ENCODE measurements at regions not wholly inside any gene's neighbourhood (a gene's known extent, or its start where the extent isn't known, plus 50 kb on each side); places are given as distances from the start of the nearest gene placed in this dataset.

DNA sequence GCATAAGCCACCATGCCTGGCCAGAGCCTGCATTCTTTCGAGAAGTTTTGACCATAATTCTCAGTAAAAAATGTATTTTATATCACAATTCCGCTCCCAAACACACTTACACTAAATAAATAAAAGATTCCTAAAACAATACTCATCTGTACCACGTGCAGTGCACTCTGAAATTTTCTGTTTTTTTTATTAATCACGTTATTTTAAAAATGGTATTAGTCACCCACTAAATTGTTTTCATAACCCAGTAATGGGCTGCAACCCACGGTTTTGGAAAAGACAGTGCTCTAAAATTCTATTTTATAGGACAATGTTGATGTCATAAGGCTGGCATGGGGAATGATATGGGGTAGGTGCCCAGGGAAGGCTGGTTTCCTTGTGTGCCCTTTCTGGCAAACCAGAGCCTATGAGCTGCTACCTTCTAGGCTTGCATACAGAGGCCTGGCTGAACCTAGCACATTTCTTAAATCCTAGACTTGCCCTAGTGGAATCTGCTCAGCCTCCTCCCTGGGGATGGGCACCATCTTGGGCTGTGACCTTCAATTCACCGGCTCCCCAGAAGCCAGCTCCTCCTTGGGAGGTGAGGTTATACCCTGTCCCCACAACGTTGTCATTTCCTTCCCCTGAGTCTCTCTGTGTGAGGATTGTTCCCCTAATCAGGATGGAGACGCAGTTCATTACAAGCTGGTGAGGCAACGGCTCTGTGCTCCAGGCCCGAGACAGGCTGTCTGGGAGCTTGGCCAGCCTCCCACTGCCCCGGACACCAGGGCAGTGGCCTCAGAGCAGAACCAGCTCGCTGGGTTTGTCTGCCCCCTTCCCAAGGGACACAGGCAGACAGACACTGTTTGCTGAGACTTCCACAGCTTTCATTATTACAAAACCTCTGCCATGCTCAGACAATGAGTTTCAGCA lies 116.5 kb upstream of the NAV2 start:
- no peaks in the 10 kb centered on the region for H3K9me3 Mint-ChIP-seq
- peaks cover 5% of the 10 kb centered on the region for H3K27me3 Mint-ChIP-seq
- intact Hi-C loops (cut with micrococcal nuclease) = no loop called here
- H3K27ac Mint-ChIP-seq = no peak overlapping the region
- no peaks in the 10 kb centered on the region for H3K36me3 Mint-ChIP-seq (ENCODE audit: low read depth)
- H3K4me1 Mint-ChIP-seq (ENCODE audit: low read depth) = no peaks in the 10 kb centered on the region
- H3K4me3 Mint-ChIP-seq = no peak overlapping the region

DNA sequence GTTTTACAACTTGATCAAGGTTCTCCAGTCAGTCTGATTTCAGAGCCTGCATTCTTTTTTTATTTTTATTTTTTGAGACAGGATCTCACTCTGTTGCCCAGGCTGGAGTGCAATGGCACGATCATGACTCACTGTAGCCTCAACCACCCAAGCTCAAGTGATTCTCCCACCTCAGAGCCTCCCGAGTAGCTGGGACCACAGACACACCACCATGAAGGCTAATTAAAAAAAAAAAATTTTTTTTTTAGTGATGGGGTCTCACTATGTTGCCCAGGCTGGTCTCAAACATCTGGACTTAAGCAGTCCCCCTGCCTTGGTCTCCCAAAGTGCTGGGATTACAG lies 117.2 kb upstream of the NAV2 start:
- no peaks in the 10 kb centered on the region for H3K9me3 Mint-ChIP-seq
- H3K36me3 Mint-ChIP-seq (ENCODE audit: low read depth) = no peaks in the 10 kb centered on the region
- no peak overlapping the region for H3K4me3 Mint-ChIP-seq
- H3K27me3 Mint-ChIP-seq = peaks cover 5% of the 10 kb centered on the region
- no peak overlapping the region for H3K27ac Mint-ChIP-seq
- H3K4me1 Mint-ChIP-seq (ENCODE audit: low read depth) = no peaks in the 10 kb centered on the region
- intact Hi-C loops (cut with micrococcal nuclease) = no loop called here

DNA sequence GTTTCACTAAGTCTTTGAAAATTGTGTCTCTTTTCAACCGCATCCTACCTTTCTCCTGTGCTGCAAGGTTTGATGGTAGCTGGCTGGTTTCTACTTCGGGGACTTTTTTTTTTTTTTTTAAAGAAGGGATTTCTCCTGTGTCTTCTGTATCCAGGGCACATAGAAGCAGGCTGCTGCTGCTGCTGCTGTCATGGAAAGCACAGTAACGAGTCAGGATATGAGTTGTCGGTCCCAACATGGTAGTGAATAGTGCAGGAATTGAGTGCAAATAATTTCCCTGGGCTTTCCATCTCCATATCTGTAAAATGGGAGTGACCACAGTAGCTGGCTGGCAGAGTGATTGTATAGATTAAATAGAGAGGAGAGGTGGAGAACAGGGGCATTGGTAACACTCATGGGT lies 118.3 kb upstream of the NAV2 start:
- Mint-ChIP-seq H3K9me3 (no peaks in the 10 kb centered on the region), H3K4me1 (ENCODE audit: low read depth) (no peaks in the 10 kb centered on the region), H3K27me3 (peaks cover 5% of the 10 kb centered on the region), H3K4me3 (no peak overlapping the region), H3K36me3 (ENCODE audit: low read depth) (no peaks in the 10 kb centered on the region), H3K27ac (no peak overlapping the region)
- intact Hi-C loops (cut with micrococcal nuclease) = no loop called here

DNA sequence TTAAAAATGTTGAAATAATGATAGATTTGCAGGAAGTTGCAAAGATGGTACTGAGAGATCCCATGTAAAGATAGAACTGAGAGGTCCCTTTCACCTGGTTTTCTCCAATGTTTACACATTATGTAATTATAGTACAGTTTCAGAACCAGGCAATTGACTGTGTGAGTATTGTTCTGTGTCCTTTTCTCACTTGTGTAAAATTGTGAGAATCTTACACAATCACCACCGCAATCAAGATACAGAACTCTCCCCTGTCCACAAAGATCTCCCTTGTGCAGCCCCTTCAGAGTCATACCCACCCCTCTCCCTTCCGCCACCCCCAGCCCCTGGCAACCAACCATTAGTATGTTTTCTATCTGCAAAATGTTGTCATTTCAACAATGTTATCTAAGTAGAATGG lies 119.8 kb upstream of the NAV2 start:
- no peaks in the 10 kb centered on the region for H3K36me3 Mint-ChIP-seq (ENCODE audit: low read depth)
- H3K4me3 Mint-ChIP-seq = no peak overlapping the region
- intact Hi-C loops (cut with micrococcal nuclease) = no loop called here
- peaks cover 3% of the 10 kb centered on the region for H3K27me3 Mint-ChIP-seq
- H3K4me1 Mint-ChIP-seq (ENCODE audit: low read depth) = no peaks in the 10 kb centered on the region
- H3K27ac Mint-ChIP-seq = no peak overlapping the region
- no peaks in the 10 kb centered on the region for H3K9me3 Mint-ChIP-seq

DNA sequence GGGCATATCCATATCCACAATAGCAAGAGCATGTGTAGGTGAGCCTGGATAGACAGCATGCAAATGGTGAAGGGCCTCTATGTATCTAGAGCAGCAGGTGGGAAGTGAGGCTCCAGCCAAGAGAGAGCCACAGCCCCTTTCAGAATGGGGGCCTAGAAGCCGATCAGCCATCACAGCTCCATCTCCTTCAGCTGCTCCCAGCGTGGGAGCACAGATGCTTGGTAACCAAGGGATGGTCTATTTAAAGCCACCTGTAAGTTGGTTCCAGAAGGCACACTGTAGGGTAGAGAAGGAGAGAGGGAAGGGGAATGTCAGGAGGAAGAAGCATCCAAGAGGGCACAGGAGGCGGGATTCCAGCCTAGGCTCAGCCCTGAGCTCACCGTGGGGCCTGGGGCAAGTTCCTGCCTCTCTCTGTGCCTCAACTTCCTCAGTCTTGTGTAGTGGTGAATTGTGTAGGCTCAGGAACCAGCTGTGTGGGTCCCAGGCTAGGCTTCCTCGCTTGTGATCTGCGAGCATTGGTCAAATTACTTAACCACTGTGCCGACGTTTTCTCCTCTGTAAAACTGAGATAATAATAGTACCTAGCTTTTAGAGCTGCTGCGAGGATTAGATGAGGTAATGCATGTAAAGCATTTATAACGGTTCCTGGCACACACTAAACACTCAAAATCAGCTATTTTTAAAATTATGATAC lies 122.9 kb upstream of the NAV2 start:
- Mint-ChIP-seq H3K9me3 (peaks cover 10% of the 10 kb centered on the region), H3K27me3 (peaks cover 7% of the 10 kb centered on the region), H3K36me3 (ENCODE audit: low read depth) (no peaks in the 10 kb centered on the region), H3K4me3 (no peak overlapping the region), H3K27ac (no peak overlapping the region), H3K4me1 (ENCODE audit: low read depth) (no peaks in the 10 kb centered on the region)
- intact Hi-C loops (cut with micrococcal nuclease) = no loop called here

DNA sequence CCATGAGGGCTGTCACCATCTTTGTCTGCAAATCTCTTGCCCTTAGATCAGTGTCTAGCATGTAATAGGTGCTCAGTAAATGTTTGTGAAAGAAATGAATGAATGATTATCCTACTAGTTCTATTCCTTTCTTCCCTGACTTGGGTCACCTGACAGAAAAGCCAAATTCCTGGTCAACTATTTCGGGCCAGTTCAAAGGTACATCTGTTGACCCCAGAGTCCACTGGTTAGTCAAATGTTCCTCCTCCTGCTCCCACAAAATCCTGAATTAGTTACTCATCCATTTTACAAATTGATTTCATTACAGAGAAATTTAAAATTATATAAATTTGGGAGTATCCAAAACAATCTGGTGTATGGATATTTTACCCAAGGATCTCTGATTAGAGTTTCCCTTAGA lies 124.7 kb upstream of the NAV2 start:
- no peak overlapping the region for H3K4me3 Mint-ChIP-seq
- peaks cover 11% of the 10 kb centered on the region for H3K9me3 Mint-ChIP-seq
- peaks cover 9% of the 10 kb centered on the region for H3K27me3 Mint-ChIP-seq
- no peaks in the 10 kb centered on the region for H3K4me1 Mint-ChIP-seq (ENCODE audit: low read depth)
- H3K36me3 Mint-ChIP-seq (ENCODE audit: low read depth) = no peaks in the 10 kb centered on the region
- intact Hi-C loops (cut with micrococcal nuclease) = no loop called here
- no peak overlapping the region for H3K27ac Mint-ChIP-seq

DNA sequence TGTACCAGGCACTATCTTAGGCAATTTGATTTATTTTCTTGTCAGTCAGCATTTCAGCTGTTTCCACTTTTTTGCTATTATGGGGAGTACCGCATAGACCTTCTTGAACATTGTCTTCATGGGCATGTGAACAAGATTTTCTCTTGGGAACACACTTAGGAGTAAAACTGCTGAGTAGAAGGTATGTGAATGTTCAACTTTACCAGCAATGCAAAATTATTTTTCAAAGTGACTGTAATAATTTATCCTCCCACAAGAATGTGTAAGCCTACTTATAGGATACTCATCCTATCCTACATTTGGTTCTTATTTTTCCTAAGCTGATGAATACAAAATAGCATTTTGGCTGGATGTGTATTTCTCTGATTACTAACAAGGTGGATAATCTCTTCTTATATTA lies 132.0 kb upstream of the NAV2 start:
- intact Hi-C loops (cut with micrococcal nuclease) = no loop called here
- Mint-ChIP-seq H3K9me3 (peaks cover 10% of the 10 kb centered on the region), H3K27ac (no peak overlapping the region), H3K36me3 (ENCODE audit: low read depth) (no peaks in the 10 kb centered on the region), H3K4me1 (ENCODE audit: low read depth) (no peaks in the 10 kb centered on the region), H3K4me3 (no peak overlapping the region), H3K27me3 (peaks cover 7% of the 10 kb centered on the region)

DNA sequence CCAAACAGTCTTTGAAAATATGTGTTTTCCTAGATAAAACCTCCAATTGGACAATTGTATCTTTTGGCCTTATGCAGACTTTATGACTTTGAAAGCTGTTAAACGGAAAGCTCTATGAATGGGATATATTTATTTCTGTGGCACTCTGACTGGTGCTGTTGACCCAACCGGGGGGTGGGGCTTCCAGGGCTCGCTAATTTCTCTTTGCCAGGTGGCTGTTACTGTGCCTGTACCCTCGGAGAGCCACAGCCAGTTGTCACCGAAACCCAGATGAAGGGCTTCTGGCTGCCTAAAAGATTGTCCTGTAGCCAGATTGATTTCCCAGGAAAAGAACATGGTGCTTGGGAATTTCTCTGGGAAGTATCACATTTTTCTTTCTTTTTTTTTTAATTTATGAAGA lies 132.7 kb upstream of the NAV2 start:
- H3K4me3 Mint-ChIP-seq = no peak overlapping the region
- H3K4me1 Mint-ChIP-seq (ENCODE audit: low read depth) = no peaks in the 10 kb centered on the region
- intact Hi-C loops (cut with micrococcal nuclease) = no loop called here

DNA sequence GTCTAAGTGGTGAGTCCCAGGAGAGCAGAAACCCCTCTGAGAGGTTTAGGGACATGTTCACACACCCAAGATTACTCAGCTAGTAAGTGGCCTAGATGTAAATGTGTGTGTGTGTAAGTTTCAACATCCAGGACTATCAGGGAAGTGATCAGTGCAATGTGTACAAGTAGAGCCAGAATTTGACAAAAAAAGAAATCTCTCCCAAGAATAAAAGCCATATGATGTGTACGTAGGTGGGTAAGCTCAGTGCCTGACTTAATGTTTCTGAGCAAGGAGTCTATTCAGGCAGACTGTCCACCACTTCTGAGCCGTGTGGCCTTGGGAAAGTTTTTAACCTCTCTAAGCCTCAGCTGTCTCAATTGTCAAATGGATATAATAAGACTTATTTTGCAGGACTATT lies 133.8 kb upstream of the NAV2 start:
- Mint-ChIP-seq H3K9me3 (no peaks in the 10 kb centered on the region), H3K27ac (no peak overlapping the region), H3K36me3 (ENCODE audit: low read depth) (no peaks in the 10 kb centered on the region), H3K4me1 (ENCODE audit: low read depth) (no peaks in the 10 kb centered on the region), H3K27me3 (peaks cover 3% of the 10 kb centered on the region), H3K4me3 (no peak overlapping the region)
- intact Hi-C loops (cut with micrococcal nuclease) = no loop called here

More for the DNA sequence above, 132.7 kb upstream of the NAV2 start:
- Mint-ChIP-seq H3K27me3 (peaks cover 6% of the 10 kb centered on the region), H3K36me3 (ENCODE audit: low read depth) (no peaks in the 10 kb centered on the region), H3K9me3 (peaks cover 3% of the 10 kb centered on the region), H3K27ac (no peak overlapping the region)

DNA sequence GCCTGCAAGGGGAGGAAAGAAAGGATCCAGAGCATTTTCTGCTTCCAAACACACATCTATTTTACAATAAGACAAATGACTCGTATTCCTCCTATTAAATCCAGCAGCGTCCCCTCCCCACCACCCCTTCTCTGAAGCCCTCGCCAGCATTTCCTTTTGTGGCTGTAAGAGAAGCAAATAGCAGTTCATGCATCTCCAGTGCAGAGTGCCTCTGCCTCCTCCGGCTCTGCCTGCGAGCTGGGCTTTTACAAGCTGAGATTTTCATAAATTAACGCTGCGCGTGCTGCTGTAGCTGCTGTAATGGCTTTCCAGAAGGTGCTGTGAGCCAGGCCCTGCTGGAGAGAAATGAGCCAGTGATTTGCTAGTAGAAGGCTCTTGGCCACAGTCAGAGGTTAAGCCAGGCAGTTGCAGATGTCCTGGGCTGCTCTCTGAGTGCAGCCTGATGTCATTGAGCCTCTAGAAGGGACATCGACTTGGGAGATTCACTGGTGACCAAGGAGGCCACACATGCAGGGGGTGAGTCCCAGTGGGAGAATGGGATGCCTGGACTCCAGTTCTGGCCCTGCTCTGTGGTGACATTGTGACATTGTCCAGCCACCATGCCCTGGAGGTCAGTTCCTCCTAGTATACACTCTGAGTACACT lies 134.5 kb upstream of the NAV2 start:
- intact Hi-C loops (cut with micrococcal nuclease) = no loop called here
- Mint-ChIP-seq H3K4me3 (no peak overlapping the region), H3K36me3 (ENCODE audit: low read depth) (no peaks in the 10 kb centered on the region), H3K27ac (no peak overlapping the region), H3K4me1 (ENCODE audit: low read depth) (no peaks in the 10 kb centered on the region), H3K27me3 (peaks cover 3% of the 10 kb centered on the region), H3K9me3 (no peaks in the 10 kb centered on the region)

DNA sequence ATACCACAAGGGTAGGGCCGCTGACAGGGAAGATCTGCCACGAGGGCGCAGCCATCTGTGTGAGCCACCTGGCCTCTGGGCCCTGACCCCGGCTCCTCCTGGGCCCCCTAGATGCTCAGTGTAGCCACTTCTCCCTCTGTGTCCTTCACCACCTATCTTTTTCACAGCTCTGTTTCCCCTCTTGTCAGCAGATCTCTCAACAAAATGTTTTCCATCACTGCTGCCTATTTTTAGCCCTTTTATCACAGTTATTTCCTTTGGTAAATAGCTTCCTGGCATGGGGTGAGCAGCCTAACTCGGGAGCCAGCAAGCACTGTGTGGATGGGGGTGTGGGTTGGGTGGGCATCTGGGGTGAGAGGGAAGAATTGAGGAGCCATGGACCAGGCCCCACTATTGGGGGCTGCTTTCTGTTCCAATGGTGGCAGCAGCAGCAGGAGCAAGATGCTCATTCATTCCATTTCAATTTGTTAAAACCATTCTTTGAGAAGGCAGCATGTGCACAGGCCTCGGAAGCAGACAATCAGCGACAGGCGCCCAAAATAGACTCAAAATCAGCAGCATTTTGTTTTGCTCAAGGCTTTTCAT lies 135.2 kb upstream of the NAV2 start:
- no peak overlapping the region for H3K4me3 Mint-ChIP-seq
- H3K9me3 Mint-ChIP-seq = no peaks in the 10 kb centered on the region
- no peaks in the 10 kb centered on the region for H3K36me3 Mint-ChIP-seq (ENCODE audit: low read depth)
- no peaks in the 10 kb centered on the region for H3K4me1 Mint-ChIP-seq (ENCODE audit: low read depth)
- peaks cover 5% of the 10 kb centered on the region for H3K27me3 Mint-ChIP-seq
- H3K27ac Mint-ChIP-seq = no peak overlapping the region
- intact Hi-C loops (cut with micrococcal nuclease) = no loop called here

DNA sequence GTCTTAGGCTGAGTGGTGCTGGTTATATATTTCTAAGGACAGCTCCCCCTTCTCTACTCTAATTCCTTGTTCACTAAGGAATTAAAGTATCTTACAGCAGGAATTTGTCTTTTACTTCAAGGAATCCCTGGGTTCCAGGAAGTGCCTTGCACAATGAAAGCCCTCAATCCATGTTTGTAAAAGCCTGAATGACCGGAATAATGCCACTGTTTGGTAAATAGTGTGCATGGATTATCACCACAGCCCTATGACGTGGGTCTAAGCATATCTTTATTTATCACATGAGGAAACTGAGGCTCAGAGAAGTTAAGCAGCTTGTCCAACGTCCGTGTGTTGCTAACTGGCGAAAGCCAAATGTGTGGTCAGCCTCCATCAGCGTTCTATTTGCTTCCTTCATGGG lies 135.7 kb upstream of the NAV2 start:
- intact Hi-C loops (cut with micrococcal nuclease) = no loop called here
- Mint-ChIP-seq H3K9me3 (no peaks in the 10 kb centered on the region), H3K27ac (no peak overlapping the region), H3K27me3 (peaks cover 5% of the 10 kb centered on the region), H3K4me1 (ENCODE audit: low read depth) (no peaks in the 10 kb centered on the region), H3K36me3 (ENCODE audit: low read depth) (no peaks in the 10 kb centered on the region), H3K4me3 (no peak overlapping the region)

DNA sequence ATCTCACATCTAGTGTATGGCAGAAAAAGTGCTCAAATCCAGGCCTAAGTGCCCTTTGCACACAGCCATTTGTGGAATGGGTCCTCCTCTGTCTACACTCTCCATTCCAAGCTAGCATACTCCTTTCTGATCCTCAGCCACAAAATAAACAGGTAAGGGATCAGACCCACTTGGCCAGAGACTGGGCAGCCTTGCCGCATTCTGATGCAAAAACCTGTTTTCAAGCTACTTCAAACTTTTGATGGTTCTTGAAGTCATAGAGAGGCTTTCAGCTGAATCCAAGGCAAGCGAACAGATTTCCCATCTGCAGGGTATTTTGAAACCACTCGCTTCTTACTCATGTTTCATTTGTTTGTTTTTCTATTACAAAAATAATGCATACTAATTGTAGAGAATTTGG lies 136.6 kb upstream of the NAV2 start:
- no peaks in the 10 kb centered on the region for H3K9me3 Mint-ChIP-seq
- no peaks in the 10 kb centered on the region for H3K4me1 Mint-ChIP-seq (ENCODE audit: low read depth)
- H3K27me3 Mint-ChIP-seq = peaks cover 5% of the 10 kb centered on the region
- H3K4me3 Mint-ChIP-seq = no peak overlapping the region
- no peak overlapping the region for H3K27ac Mint-ChIP-seq
- intact Hi-C loops (cut with micrococcal nuclease) = no loop called here
- H3K36me3 Mint-ChIP-seq (ENCODE audit: low read depth) = no peaks in the 10 kb centered on the region

DNA sequence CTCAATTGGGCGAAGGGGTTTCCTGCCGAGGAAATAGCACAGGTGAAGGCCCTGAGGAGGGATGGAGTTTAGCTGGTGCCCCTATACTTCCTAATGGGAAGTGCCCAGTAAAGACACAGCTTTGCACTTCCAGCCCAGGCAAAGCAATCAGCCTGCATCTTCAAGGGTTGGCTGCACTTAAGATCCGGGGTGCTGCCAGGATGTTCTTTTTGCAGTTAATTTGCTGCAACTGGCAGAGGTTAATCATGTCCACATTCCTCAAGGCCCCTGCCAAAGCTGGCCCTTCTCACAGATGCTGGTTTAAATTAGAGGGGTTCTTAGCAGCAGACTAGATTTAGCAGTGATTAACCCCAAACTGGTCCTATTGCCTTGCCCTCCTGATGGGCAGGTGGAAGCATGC lies 137.7 kb upstream of the NAV2 start:
- intact Hi-C loops (cut with micrococcal nuclease) = no loop called here
- H3K4me3 Mint-ChIP-seq = no peak overlapping the region
- H3K4me1 Mint-ChIP-seq (ENCODE audit: low read depth) = no peaks in the 10 kb centered on the region
- peaks cover 5% of the 10 kb centered on the region for H3K27me3 Mint-ChIP-seq
- H3K27ac Mint-ChIP-seq = no peak overlapping the region
- no peaks in the 10 kb centered on the region for H3K36me3 Mint-ChIP-seq (ENCODE audit: low read depth)
- no peaks in the 10 kb centered on the region for H3K9me3 Mint-ChIP-seq

Data from dendritic cell treated with granulocyte-macrophage colony-stimulating factor and Interleukin-4, amounts not matched to agents 40 ng/mL and 50 ng/mL, for 4 days (primary cell).